Central memory CD8-positive, alpha-beta T cell (primary cell): ENCODE measurements at regions not wholly inside any gene's neighbourhood (a gene's known extent, or its start where the extent isn't known, plus 50 kb on each side); places are given as distances from the start of the nearest gene placed in this dataset.

Source experiments
- ATAC-seq: fragments of 150-1000 bp; cut with Tn5 transposase; replicated peaks from 2 replicates; pipeline ENCODE4 v1.10.0; 2022; ENCODE audit warnings: mild to moderate bottlenecking, moderate FRiP score, moderate number of reproducible peaks; ENCODE audit not compliant: poor library complexity, severe bottlenecking; ENCODE audit errors: extremely low read depth
- DNase-seq, 2 donors: peaks; one replicate each; pipeline ENCODE4 v3.0.0; 2021; ENCODE audit warnings: low spot score in 2 of 2
- H3K27ac Mint-ChIP-seq: one replicate; pipeline ENCODE4 v1.8.0; 2022; ENCODE audit warnings: low read depth, mild to moderate bottlenecking, moderate library complexity, mixed read lengths
- H3K27me3 Mint-ChIP-seq: one replicate; pipeline ENCODE4 v1.8.0; 2022; ENCODE audit warnings: mixed read lengths
- H3K36me3 Mint-ChIP-seq: one replicate; pipeline ENCODE4 v1.8.0; 2022; ENCODE audit warnings: mild to moderate bottlenecking, moderate library complexity, mixed read lengths; ENCODE audit not compliant: insufficient read depth
- H3K4me1 Mint-ChIP-seq: one replicate; pipeline ENCODE4 v1.8.0; 2022; ENCODE audit warnings: mixed read lengths
- H3K4me3 Mint-ChIP-seq: one replicate; pipeline ENCODE4 v1.8.0; 2022; ENCODE audit warnings: mild to moderate bottlenecking, moderate library complexity, mixed read lengths
- H3K9me3 Mint-ChIP-seq: one replicate; pipeline ENCODE4 v1.8.0; 2022; ENCODE audit warnings: mixed read lengths

DNA sequence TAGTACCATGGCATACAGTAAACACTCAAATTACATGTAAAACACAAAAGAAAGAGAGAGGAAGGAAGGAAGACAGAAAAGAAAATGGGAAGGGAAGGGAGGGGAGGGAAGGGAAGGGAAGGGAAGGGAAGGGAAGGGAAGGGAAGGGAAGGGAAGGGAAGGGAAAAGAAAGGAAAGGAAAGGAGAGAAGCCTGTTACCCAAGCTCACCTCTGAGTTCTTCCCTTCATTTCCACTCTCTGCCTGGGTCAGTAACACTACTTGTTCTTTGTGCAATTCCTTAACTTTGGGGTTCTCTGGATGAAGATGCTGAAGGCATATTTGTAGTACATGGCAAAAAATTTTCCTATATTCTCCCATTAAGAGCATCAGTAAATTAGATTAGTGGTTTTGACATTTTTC is 241.0 kb downstream of the RAB28 start:
- peaks cover 14% of the 10 kb centered on the region for H3K9me3 Mint-ChIP-seq
- no peak for ATAC-seq

DNA sequence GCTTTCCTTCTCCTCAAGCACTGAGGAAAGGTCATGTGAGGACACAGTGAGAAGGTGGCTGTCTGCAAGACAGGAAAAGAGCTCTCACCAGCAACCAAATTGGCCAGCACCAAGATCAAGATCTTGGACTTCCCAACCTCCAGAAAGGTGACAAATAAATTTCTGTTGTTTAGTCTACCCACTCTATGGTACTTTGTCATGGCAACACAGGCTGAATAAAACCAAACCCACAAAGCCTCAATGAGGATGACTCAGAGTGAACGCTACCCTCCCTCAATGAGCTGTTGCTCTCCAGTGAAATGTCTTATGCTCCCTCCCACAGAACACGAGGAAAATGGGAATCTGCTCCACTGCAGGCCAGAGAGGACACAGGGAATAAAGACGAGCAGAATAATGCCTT is 244.1 kb downstream of the RAB28 start:
- DNase-seq (no peak), ATAC-seq (no peak)
- H3K9me3 Mint-ChIP-seq, result no peaks in the 10 kb centered on the region

More for the DNA sequence above, 241.0 kb downstream of the RAB28 start:
- Mint-ChIP-seq H3K27me3 (no peaks in the 10 kb centered on the region), H3K36me3 (no peaks in the 10 kb centered on the region), H3K4me3 (no peak overlapping the region), H3K4me1 (no peaks in the 10 kb centered on the region), H3K27ac (no peak overlapping the region)
- DNase-seq, result no peak

DNA sequence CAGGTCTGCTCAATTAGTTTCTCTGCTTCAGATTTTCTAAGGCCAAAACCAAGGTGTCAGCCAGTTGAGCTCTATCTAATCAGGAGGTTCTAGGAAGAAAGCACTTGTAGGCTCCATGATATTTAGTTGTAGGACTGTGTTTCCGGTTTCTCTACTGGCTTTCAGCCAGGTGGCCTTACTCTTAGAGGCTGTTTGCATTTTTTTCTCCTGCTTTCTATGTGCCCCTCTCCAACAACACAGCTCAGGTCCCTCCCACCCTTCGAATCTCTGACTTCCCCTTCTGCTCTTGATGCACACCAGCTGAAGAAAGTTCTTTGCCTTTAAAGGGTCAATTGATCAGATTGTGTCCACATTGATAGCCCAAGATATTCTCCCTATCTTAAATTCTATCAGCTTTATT is 245.2 kb downstream of the RAB28 start:
- DNase-seq (no peak), ATAC-seq (no peak)
- Mint-ChIP-seq H3K36me3 (no peaks in the 10 kb centered on the region), H3K27me3 (no peaks in the 10 kb centered on the region), H3K9me3 (no peaks in the 10 kb centered on the region), H3K4me1 (no peaks in the 10 kb centered on the region), H3K4me3 (no peak overlapping the region), H3K27ac (no peak overlapping the region)

More for the DNA sequence above, 244.1 kb downstream of the RAB28 start:
- no peaks in the 10 kb centered on the region for H3K36me3 Mint-ChIP-seq
- H3K27me3 Mint-ChIP-seq, result no peaks in the 10 kb centered on the region
- no peaks in the 10 kb centered on the region for H3K4me1 Mint-ChIP-seq
- no peak overlapping the region for H3K27ac Mint-ChIP-seq
- no peak overlapping the region for H3K4me3 Mint-ChIP-seq

DNA sequence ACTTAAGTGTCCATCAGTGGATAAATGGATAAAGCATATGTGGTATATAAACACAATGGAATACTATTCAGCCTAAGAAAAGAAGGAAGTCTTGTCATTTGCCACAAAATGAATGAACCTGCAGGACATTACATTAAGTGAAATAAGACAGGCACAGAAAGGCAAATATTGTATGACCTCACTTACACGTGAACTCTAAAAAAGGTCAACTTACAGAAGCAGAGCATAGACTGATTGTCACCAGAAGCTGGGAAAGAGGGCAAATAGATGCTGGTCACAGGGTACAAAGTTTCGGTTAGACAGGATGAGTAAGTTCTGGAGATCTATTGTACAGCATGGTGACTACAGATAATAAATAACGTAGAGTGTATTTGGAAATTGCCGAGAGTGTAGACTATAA is 247.7 kb downstream of the RAB28 start:
- Mint-ChIP-seq H3K4me1 (no peaks in the 10 kb centered on the region), H3K36me3 (no peaks in the 10 kb centered on the region)

DNA sequence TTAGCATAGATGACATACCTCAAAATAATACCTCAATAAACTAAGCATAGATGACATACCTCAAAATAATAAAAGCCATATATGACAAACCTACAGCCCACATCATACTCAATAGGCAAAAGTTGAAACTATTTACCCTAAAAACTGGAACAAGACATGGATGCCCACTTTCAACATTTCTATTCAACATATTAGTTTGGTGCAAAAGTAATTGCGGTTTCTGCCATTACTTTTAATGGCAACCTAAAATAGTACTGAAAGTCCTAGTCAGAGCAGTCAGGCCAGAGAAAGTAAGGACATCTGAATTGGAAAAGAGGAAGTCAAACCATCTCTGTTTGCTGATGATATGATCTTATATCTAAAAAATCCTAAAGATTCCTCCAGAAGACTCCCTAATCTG is 250.4 kb downstream of the RAB28 start:
- H3K4me3 Mint-ChIP-seq, result no peak overlapping the region
- DNase-seq, result no peak

More for the DNA sequence above, 247.7 kb downstream of the RAB28 start:
- ATAC-seq (no peak), DNase-seq (no peak)
- H3K4me3 Mint-ChIP-seq, result no peak overlapping the region
- no peaks in the 10 kb centered on the region for H3K27me3 Mint-ChIP-seq
- no peak overlapping the region for H3K27ac Mint-ChIP-seq
- no peaks in the 10 kb centered on the region for H3K9me3 Mint-ChIP-seq

DNA sequence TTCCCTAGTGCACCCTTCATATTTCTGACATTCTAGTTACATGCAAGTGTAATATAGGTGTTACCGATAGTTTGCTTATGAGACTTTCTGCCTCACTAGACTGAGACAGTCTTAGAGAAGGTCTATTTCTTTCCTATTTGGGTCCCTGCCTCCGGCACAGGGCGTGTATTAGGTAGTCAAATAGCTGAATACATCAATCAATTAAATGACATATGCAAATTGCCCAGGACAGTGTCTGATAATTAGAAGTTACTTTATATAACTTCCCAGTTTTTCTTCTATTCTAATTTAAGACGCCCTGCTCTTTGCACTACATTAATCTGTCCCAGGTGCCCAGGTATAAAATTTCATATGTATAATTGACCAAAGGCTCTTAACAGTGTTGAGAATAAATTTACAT is 264.2 kb downstream of the RAB28 start:
- no peaks in the 10 kb centered on the region for H3K4me1 Mint-ChIP-seq
- DNase-seq (no peak), ATAC-seq (no peak)
- H3K36me3 Mint-ChIP-seq, result no peaks in the 10 kb centered on the region
- no peak overlapping the region for H3K4me3 Mint-ChIP-seq
- H3K27ac Mint-ChIP-seq, result no peak overlapping the region
- H3K27me3 Mint-ChIP-seq, result no peaks in the 10 kb centered on the region
- peaks cover 10% of the 10 kb centered on the region for H3K9me3 Mint-ChIP-seq

More for the DNA sequence above, 250.4 kb downstream of the RAB28 start:
- ATAC-seq, result no peak
- no peaks in the 10 kb centered on the region for H3K4me1 Mint-ChIP-seq
- peaks cover 15% of the 10 kb centered on the region for H3K9me3 Mint-ChIP-seq
- H3K27ac Mint-ChIP-seq, result no peak overlapping the region
- no peaks in the 10 kb centered on the region for H3K27me3 Mint-ChIP-seq
- H3K36me3 Mint-ChIP-seq, result no peaks in the 10 kb centered on the region

DNA sequence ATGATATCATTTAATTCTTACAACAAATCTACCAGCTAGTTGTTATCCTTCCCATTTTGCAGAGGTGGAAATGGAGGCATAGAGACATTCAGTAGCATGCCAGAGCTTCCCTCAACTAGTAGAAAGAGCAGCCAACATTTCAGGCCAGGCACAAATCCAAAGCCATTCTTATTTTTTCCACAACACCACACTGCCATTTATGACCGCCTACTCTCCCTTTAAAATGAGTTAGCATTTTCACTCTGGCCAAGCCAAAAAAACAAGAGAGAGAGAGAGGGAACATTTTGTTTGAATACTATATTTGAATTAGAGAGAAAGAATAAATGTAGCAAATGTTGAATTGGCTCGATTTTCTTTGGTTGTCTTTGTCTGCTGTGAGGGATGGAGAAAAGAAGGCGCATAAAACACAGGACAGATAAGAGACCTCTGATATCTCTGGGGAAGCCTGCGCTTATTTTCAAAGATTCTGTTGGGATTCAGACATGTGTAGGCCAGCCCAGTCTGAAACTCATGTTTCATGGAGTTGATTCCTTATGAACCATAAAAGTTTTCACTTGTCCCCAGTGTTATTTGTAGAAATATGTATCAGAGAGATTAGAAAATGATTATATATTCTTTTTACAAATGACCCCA is 265.7 kb downstream of the RAB28 start:
- Mint-ChIP-seq H3K9me3 (peaks cover 10% of the 10 kb centered on the region), H3K4me1 (no peaks in the 10 kb centered on the region), H3K4me3 (no peak overlapping the region), H3K27me3 (no peaks in the 10 kb centered on the region), H3K27ac (no peak overlapping the region), H3K36me3 (no peaks in the 10 kb centered on the region)
- no peak for ATAC-seq
- DNase-seq, result no peak

DNA sequence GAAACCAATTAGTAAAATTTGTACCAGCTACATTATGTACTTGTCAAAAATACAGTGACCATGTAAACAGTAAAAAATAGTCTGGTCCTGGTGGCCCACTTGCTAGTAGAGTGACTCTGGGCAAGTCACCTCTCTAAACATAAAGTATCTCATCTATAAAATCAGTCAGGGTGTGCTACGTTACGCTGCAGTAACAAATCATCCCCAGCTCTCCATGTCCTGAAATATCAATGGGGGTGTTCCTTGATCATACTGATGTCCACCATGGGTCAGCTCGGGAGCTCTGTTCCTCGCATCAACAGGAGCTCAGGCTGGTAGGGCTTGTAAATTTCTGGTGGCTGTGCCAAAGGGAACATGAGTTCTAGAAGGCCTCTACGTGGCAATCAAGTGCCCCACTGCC is 268.6 kb downstream of the RAB28 start:
- Mint-ChIP-seq H3K4me3 (no peak overlapping the region), H3K9me3 (peaks cover 10% of the 10 kb centered on the region), H3K27ac (no peak overlapping the region), H3K27me3 (no peaks in the 10 kb centered on the region), H3K36me3 (no peaks in the 10 kb centered on the region), H3K4me1 (no peaks in the 10 kb centered on the region)
- no peak for ATAC-seq
- no peak for DNase-seq

DNA sequence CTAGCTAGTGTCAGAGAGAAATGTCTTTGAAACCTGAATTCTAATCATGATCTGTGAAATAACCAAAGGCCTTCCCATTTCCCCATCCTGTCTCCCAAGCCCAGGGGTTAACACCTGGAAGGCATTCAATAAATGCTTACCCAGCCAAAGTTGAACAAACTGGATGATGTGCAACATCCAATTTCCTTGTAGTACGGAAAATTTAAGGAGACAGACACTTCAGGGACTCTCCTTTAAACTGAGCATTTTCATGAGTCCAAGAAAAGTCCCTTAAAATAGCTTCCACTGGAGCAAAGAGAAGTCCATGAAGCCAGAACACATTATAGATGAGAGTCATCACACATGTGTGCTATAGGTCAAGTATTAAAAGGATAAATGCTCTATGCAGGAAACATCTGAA is 271.2 kb downstream of the RAB28 start:
- no peak for DNase-seq
- H3K36me3 Mint-ChIP-seq, result no peaks in the 10 kb centered on the region
- H3K27me3 Mint-ChIP-seq, result no peaks in the 10 kb centered on the region
- no peak overlapping the region for H3K27ac Mint-ChIP-seq
- no peak overlapping the region for H3K4me3 Mint-ChIP-seq
- H3K9me3 Mint-ChIP-seq, result peaks cover 10% of the 10 kb centered on the region
- H3K4me1 Mint-ChIP-seq, result no peaks in the 10 kb centered on the region
- no peak for ATAC-seq

DNA sequence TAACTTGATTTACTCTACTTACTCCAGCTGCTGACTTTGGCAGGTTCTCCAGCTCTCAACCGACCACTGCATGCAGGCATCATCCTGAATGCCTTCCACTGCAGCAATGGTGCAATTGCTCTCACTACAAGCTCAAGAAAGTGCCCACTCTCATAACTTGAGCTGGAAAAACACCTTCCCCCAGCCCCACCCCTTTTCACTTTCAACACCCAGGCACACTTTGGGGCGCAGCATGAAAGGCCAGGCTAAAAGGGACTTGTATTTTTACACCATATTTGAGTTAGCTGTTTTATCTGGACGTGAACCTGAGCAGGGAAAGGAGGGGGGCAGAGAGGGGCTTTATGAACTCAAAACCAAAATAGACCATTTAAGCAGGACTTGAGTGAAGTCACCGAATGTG is 274.5 kb downstream of the RAB28 start:
- no peaks in the 10 kb centered on the region for H3K36me3 Mint-ChIP-seq
- H3K27me3 Mint-ChIP-seq, result no peaks in the 10 kb centered on the region
- ATAC-seq, result no peak
- no peaks in the 10 kb centered on the region for H3K9me3 Mint-ChIP-seq
- DNase-seq, result no peak
- no peak overlapping the region for H3K4me3 Mint-ChIP-seq
- no peaks in the 10 kb centered on the region for H3K4me1 Mint-ChIP-seq
- no peak overlapping the region for H3K27ac Mint-ChIP-seq

DNA sequence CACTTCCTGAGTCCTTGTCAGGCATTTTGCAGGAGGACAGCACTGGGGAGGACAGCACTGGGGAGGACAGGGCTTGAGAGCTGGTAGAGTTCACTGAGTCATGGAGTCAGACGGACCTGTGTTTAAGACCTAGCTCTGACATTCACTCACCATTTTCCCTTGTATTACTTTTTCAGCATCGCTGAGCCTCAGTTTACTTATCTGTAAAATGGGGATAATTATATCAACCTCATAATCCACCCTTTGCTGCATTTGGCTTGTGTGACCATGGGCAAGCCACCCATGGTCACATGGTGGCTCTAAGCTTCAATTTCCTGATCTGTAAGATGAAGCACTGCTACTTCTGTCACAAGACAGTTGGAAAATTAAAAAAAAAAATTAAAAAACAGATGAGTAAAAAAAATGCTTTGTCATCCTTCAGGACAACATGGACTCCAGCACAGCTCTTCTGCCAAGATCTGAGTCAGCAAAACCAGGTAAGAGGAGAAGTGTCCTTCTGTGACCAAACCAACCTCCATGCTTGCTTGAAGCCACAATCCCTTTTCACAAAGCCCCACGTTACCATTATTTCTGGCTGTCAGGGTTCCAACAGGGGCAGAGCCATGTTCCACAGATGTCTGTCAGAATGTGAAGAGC is 275.5 kb downstream of the RAB28 start:
- Mint-ChIP-seq H3K4me1 (no peaks in the 10 kb centered on the region), H3K27me3 (no peaks in the 10 kb centered on the region), H3K27ac (no peak overlapping the region), H3K36me3 (no peaks in the 10 kb centered on the region), H3K9me3 (no peaks in the 10 kb centered on the region), H3K4me3 (no peak overlapping the region)
- DNase-seq (no peak), ATAC-seq (no peak)

DNA sequence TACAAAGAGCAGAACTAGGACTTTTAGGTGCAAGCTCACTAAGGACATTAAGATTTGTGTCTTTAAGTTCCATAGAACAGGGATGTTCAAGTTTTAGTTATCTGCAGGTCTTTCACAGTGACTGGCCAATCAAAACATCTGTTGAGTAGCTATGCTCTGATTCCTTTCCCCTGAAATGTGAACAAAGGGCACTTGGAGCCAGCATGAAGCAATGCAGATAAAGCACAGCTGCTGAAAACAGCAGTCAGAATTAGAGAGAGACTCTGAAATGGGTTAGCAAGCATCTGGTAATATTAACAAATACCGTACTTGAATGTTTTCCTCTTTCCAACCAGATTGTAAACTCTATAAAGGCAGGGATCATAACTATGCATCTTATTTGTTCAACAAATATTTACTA is 276.9 kb downstream of the RAB28 start:
- H3K27me3 Mint-ChIP-seq, result no peaks in the 10 kb centered on the region
- no peak overlapping the region for H3K27ac Mint-ChIP-seq
- H3K4me3 Mint-ChIP-seq, result no peak overlapping the region
- no peaks in the 10 kb centered on the region for H3K4me1 Mint-ChIP-seq
- H3K36me3 Mint-ChIP-seq, result no peaks in the 10 kb centered on the region
- H3K9me3 Mint-ChIP-seq, result no peaks in the 10 kb centered on the region
- no peak for DNase-seq
- no peak for ATAC-seq

DNA sequence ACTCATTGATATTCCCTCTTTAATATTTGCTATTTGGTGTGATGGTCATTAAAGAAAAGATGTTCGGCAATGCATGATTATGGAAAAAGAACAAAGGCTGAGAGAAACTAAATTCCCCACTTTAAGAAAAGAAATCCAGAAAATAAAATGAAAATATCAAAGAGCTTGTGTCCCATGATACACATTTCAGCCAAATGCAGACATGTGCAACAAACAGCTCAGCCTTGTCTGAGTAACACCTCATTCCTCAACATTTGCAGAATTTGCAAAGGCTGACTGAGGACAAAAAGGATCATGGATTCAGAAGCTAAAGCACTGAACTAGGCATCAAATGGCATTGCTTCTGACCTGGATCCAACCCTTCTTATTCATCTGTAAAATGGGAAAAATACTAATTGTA is 281.0 kb downstream of the RAB28 start:
- DNase-seq, result no peak
- no peak overlapping the region for H3K27ac Mint-ChIP-seq
- ATAC-seq, result no peak
- no peaks in the 10 kb centered on the region for H3K9me3 Mint-ChIP-seq
- no peaks in the 10 kb centered on the region for H3K27me3 Mint-ChIP-seq
- no peaks in the 10 kb centered on the region for H3K4me1 Mint-ChIP-seq
- H3K36me3 Mint-ChIP-seq, result no peaks in the 10 kb centered on the region
- H3K4me3 Mint-ChIP-seq, result no peak overlapping the region
